Common myeloid progenitor, CD34-positive (primary cell): ENCODE measurements at regions not wholly inside any gene's neighbourhood (a gene's known extent, or its start where the extent isn't known, plus 50 kb on each side); places are given as distances from the start of the nearest gene placed in this dataset.

Source experiments
- CTCF ChIA-PET: fragments of 350-600 bp; sonication (Branson Sonifier 250); formaldehyde crosslinking; loops from one replicate; lab custom pipeline; 2021; ENCODE audit warnings: antibody characterized with exemption; lab: Charles Lee
- POLR2A ChIA-PET: fragments of 350-600 bp; sonication (Branson Sonifier 250); formaldehyde crosslinking; loops from one replicate; lab custom pipeline; 2021; ENCODE audit warnings: antibody characterized with exemption; lab: Charles Lee
- DNase-seq, 3 donors: peaks; one replicate each; pipeline versions ENCODE4 v3.0.0 to v3.0.0-alpha.2; 2013
- H3K27ac ChIP-seq, 2 experiments: 1 replicate in 1 of 2; 2 replicates in 1 of 2; pipeline ENCODE4 v1.7.0; 2013; ENCODE audit warnings: inconsistent platforms in 2 of 2, low read length in 2 of 2, mild to moderate bottlenecking in 2 of 2, low read depth in 1 of 2, moderate library complexity in 1 of 2; ENCODE audit not compliant: severe bottlenecking in 2 of 2, insufficient read depth in 1 of 2, poor library complexity in 1 of 2
- H3K27me3 ChIP-seq, 5 experiments: replicated peaks in 2 of 5; 1 replicate in 3 of 5; 2 replicates in 2 of 5; pipeline versions ENCODE4 v1.6.1 to v1.7.0; 2013; ENCODE audit warnings: low read length in 4 of 5, mild to moderate bottlenecking in 2 of 5, moderate library complexity in 2 of 5, inconsistent platforms in 1 of 5; ENCODE audit not compliant: insufficient read depth in 5 of 5, control insufficient read depth in 4 of 5
- H3K36me3 ChIP-seq, 4 experiments: 1 replicate in 2 of 4; 2 replicates in 2 of 4; pipeline versions ENCODE4 v1.6.1 to v1.7.0; 2013; ENCODE audit warnings: low read length in 3 of 4, control low read depth in 1 of 4, mild to moderate bottlenecking in 1 of 4; ENCODE audit not compliant: control insufficient read depth in 4 of 4, insufficient read depth in 4 of 4
- H3K4me1 ChIP-seq, 4 experiments: 1 replicate in 3 of 4; 2 replicates in 1 of 4; pipeline versions ENCODE4 v1.6.1 to v1.7.1; 2013; ENCODE audit warnings: low read length in 3 of 4, mild to moderate bottlenecking in 3 of 4, control low read depth in 1 of 4, inconsistent platforms in 1 of 4, moderate library complexity in 1 of 4; ENCODE audit not compliant: control insufficient read depth in 4 of 4, insufficient read depth in 4 of 4; ENCODE audit errors: control extremely low read depth in 1 of 4
- H3K4me3 ChIP-seq, 7 experiments: 1 replicate in 4 of 7; 2 replicates in 3 of 7; pipeline versions ENCODE4 v1.5.1 to v1.7.0; 2013; ENCODE audit warnings: mild to moderate bottlenecking in 7 of 7, low read length in 6 of 7, moderate library complexity in 6 of 7, inconsistent platforms in 2 of 7, low read depth in 2 of 7, control low read depth in 1 of 7; ENCODE audit not compliant: insufficient read depth in 4 of 7, control insufficient read depth in 1 of 7; ENCODE audit errors: extremely low read depth in 1 of 7
- H3K9me3 ChIP-seq, 5 experiments: 1 replicate in 4 of 5; 2 replicates in 1 of 5; pipeline versions ENCODE4 v1.6.1 to v1.7.1; 2013; ENCODE audit warnings: low read length in 4 of 5, mild to moderate bottlenecking in 2 of 5, inconsistent platforms in 1 of 5, low read depth in 1 of 5, moderate library complexity in 1 of 5; ENCODE audit not compliant: control insufficient read depth in 4 of 5, insufficient read depth in 2 of 5; ENCODE audit errors: control extremely low read depth in 1 of 5

GRCh38 chr12:45166056-45166455 lies 49.8 kb upstream of the ANO6 start:
- Histone ChIP-seq H3K27me3 (no peaks in the 10 kb centered on the region), H3K4me1 (no peaks in the 10 kb centered on the region), H3K4me3 (no peak overlapping the region), H3K9me3 (peaks cover 0 to 4% (median 1%) of the 10 kb centered on the region in 5 experiments), H3K27ac (no peak overlapping the region), H3K36me3 (no peaks in the 10 kb centered on the region)
- POLR2A ChIA-PET, result no interaction called here
- no peak for DNase-seq
- CTCF ChIA-PET, result interaction anchor here (0.6 to 1.7 kb wide), 5 partner anchors 36 to 223 kb away, joined by 3 to 8 read pairs (median 4); partner anchors contain the start of gene ANO6
